ENCODE measurements at regions not wholly inside any gene's neighbourhood (a gene's known extent, or its start where the extent isn't known, plus 50 kb on each side); places are given as distances from the start of the nearest gene placed in this dataset.

- no peak for TF ChIP-seq POLR2AphosphoS5 (IDR thresholded peaks at IDR 0.05)
- TF ChIP-seq POLR2A (IDR thresholded peaks at IDR 0.05) = no peak
- no peak for TF ChIP-seq CTCF (IDR thresholded peaks at IDR 0.05)
These were observed 161.7 kb upstream of the MAF start for GRCh38 chr16:79762217-79762616.
